Uterus (tissue), 3 donors: ENCODE measurements at regions not wholly inside any gene's neighbourhood (a gene's known extent, or its start where the extent isn't known, plus 50 kb on each side); places are given as distances from the start of the nearest gene placed in this dataset.
A peak's percentile ranks its signal among the peaks of the same experiment; 100 is the strongest.

ENCODE experiments used
- DNase-seq, 2 donors: peaks; one replicate each; pipeline ENCODE4 v3.0.0-alpha.2; 2019 to 2020
- H3K27ac ChIP-seq, 2 donors: fragments of 200-600 bp; sonication (generic); 1 replicate in 1 of 2; 2 replicates in 1 of 2; pipeline ENCODE4 v1.5.1; 2016 to 2018
- H3K27me3 ChIP-seq, 2 donors: fragments of 200-600 bp; sonication (generic); one replicate each; pipeline ENCODE4 v1.5.1; 2018 to 2019; ENCODE audit warnings: control low read depth in 1 of 2
- H3K36me3 ChIP-seq, 2 donors: fragments of 200-600 bp; sonication (generic); one replicate each; pipeline ENCODE4 v1.5.1; 2019; ENCODE audit warnings: control low read depth in 1 of 2
- H3K4me1 ChIP-seq, 2 donors: fragments of 200-600 bp; sonication (generic); one replicate each; pipeline ENCODE4 v1.5.1; 2018 to 2019; ENCODE audit warnings: control low read depth in 1 of 2
- H3K4me3 ChIP-seq, 2 donors: fragments of 200-600 bp; sonication (generic); 1 replicate in 1 of 2; 2 replicates in 1 of 2; pipeline ENCODE4 v1.5.1; 2018 to 2019; ENCODE audit warnings: mild to moderate bottlenecking in 1 of 2
- H3K9me3 ChIP-seq, 2 donors: fragments of 200-600 bp; sonication (generic); one replicate each; pipeline ENCODE4 v1.5.1; 2019; ENCODE audit warnings: control low read depth in 1 of 2
- CTCF ChIP-seq, 4 experiments: fragments of 200-600 bp in 2 of 4; fragments of 450-650 bp in 2 of 4; sonication (generic) in 2 of 4; IDR thresholded peaks; one replicate each; pipeline ENCODE4 v1.5.1; 2016 to 2019; ENCODE audit warnings: antibody characterized with exemption in 4 of 4, mild to moderate bottlenecking in 2 of 4, moderate library complexity in 1 of 4
- POLR2A ChIP-seq, 2 donors: fragments of 450-650 bp; IDR thresholded peaks; one replicate each; pipeline ENCODE4 v1.6.1; 2016; ENCODE audit warnings: antibody characterized with exemption in 2 of 2, mild to moderate bottlenecking in 1 of 2, moderate library complexity in 1 of 2
- intact Hi-C: fragments of 100-400 bp; cut with DNase I; formaldehyde crosslinking; loops from one replicate; pipeline ENCODE4 v1.15.1; 2023; ENCODE audit warnings: low total_unique reads
- donor health status: DM: yes; HTN: yes; CAD: no.

- TF ChIP-seq CTCF (IDR thresholded peaks at IDR 0.05) (no peak), POLR2A (IDR thresholded peaks at IDR 0.05) (no peak)
- no peaks in the 10 kb centered on the region for H3K27me3 ChIP-seq
- H3K9me3 ChIP-seq = no peaks in the 10 kb centered on the region
- intact Hi-C loops = no loop called here
- no peak overlapping the region for H3K27ac ChIP-seq
- no peaks in the 10 kb centered on the region for H3K4me1 ChIP-seq
- DNase-seq = no peak
- no peaks in the 10 kb centered on the region for H3K36me3 ChIP-seq
- no peak overlapping the region for H3K4me3 ChIP-seq
Observed at GRCh38 chr7:41847606-41848005, 144.7 kb upstream of the INHBA start.

- no peaks in the 10 kb centered on the region for H3K36me3 ChIP-seq
- no peak overlapping the region for H3K27ac ChIP-seq
- H3K4me1 ChIP-seq = no peaks in the 10 kb centered on the region
- intact Hi-C loops = no loop called here
- no peaks in the 10 kb centered on the region for H3K27me3 ChIP-seq
- no peak overlapping the region for H3K4me3 ChIP-seq
- TF ChIP-seq CTCF (IDR thresholded peaks at IDR 0.05) = no peak
- H3K9me3 ChIP-seq = no peaks in the 10 kb centered on the region
- no peak for DNase-seq
Observed at GRCh38 chr7:41847151-41847550, 144.3 kb upstream of the INHBA start.

- no peaks in the 10 kb centered on the region for H3K4me1 ChIP-seq
- TF ChIP-seq POLR2A (IDR thresholded peaks at IDR 0.05) (no peak), CTCF (IDR thresholded peaks at IDR 0.05) (no peak)
- DNase-seq = no peak
- intact Hi-C loops = no loop called here
- no peak overlapping the region for H3K4me3 ChIP-seq
- H3K36me3 ChIP-seq = no peaks in the 10 kb centered on the region
- no peak overlapping the region for H3K27ac ChIP-seq
- no peaks in the 10 kb centered on the region for H3K27me3 ChIP-seq
- H3K9me3 ChIP-seq = no peaks in the 10 kb centered on the region
Observed at GRCh38 chr7:41842956-41843355, 140.1 kb upstream of the INHBA start.

GRCh38 chr7:41837916-41838315, 135.0 kb upstream of the INHBA start:
- no peaks in the 10 kb centered on the region for H3K4me1 ChIP-seq
- no peak for DNase-seq
- no peaks in the 10 kb centered on the region for H3K36me3 ChIP-seq
- no peak overlapping the region for H3K4me3 ChIP-seq
- intact Hi-C loops = no loop called here
- H3K27ac ChIP-seq = no peak overlapping the region
- no peaks in the 10 kb centered on the region for H3K27me3 ChIP-seq
- H3K9me3 ChIP-seq = no peaks in the 10 kb centered on the region
- TF ChIP-seq CTCF (IDR thresholded peaks at IDR 0.05) (no peak), POLR2A (IDR thresholded peaks at IDR 0.05) (no peak)

- peak overlapping the region; percentile 70 to 72 for H3K27ac ChIP-seq
Observed at GRCh38 chr7:41835976-41836530, 133.2 kb upstream of the INHBA start.

More at GRCh38 chr7:41835976-41836530, 133.2 kb upstream of the INHBA start:
- no peak for DNase-seq
- Histone ChIP-seq H3K4me3 (no peak overlapping the region), H3K9me3 (no peaks in the 10 kb centered on the region), H3K36me3 (no peaks in the 10 kb centered on the region), H3K4me1 (no peaks in the 10 kb centered on the region), H3K27me3 (no peaks in the 10 kb centered on the region)
- intact Hi-C loops = no loop called here
- TF ChIP-seq CTCF (IDR thresholded peaks at IDR 0.05) (no peak), POLR2A (IDR thresholded peaks at IDR 0.05) (no peak)
